NOMO-1 treated with DMSO at 0.1 percent for 48 hours (cell line): ENCODE measurements at regions not wholly inside any gene's neighbourhood (a gene's known extent, or its start where the extent isn't known, plus 50 kb on each side); places are given as distances from the start of the nearest gene placed in this dataset.

Source experiments
- DNase-seq: peaks from one replicate; lab custom pipeline; 2025; ENCODE audit not compliant: unreplicated experiment; lab: John Stamatoyannopoulos, UW

DNA sequence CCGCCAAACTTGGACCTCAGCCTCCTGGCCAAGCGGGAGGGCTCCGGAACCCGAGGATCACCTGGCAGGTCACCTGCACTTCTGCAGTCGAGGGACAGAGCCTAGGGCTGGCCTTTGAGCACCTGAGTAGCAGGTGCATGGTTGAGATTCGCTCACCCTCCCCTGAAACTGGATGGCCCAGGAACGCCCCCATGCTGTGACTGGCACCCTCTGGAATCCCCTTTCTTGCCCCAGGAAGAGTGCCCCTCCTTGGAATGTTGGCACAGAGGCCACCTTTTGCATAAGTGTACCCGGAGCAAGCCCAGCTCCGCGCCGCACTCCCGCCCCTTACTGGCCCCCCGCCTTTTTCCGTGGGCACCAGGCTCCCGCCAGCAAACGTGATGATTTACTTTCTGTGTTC is 112.5 kb upstream of the IER5L start:
- no peak for DNase-seq

- DNase-seq = no peak
These were observed 111.8 kb upstream of the IER5L start for GRCh38 chr9:129289883-129290282.

DNA sequence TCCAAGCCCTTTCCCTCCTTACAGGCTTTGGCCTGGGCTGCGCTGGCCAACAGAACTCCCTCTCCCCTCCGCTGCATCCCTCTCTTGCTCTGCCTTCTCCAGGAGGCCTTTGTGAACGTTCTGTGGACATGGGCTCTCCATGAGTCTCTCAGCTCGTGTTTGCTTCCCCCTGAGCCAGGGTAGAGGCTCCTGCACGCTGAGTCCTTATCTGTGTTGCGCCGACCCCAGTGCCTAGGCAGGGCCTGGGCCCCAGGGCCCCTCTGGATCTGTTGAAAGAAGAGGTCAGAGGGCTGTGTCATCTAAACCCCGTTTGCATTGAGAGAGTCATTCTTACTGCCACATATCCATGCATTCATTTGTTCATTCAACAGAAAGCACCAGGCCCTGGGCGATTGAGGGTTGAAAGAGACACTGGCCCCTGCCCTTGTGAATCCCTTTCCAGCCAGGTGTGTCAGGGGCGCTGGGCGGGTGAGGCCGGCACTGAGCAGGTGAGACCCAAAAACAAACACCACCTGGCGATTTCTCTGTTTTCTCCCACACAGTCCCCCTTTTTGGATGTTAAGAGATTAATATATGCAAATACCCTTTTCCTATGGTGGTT is 111.2 kb upstream of the IER5L start:
- no peak for DNase-seq

DNA sequence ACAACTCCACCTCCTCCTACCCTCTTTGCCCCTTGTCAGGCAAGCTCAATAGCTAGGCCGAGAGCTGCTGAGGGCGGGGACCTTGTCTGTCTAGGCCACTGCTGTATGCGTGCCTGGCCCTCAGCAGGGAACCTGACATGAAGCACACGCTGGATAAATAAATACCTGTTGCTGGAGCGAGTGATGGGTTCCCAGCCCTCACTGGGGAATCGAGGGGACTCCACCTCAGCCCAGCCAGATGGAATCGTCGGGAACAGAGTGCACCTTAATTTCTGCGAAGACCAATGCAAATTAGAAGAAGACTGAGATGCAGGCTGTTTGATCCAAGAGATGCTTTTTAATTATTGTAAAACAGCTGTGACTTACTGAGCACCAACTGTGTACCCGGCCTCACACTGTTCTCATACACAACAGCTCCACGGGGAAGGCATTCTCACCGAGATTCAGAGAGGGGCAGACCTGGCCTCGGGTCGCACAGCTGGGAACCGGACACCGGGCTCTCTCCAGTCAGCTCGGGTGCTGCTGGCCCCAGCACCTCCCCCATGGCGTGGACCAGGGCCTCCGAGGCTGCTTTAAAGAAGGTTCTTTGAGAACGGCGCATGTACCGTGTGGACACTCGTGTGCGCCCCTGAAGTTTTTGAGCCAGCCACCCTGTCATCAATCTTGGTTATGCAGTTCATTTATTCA is 109.7 kb upstream of the IER5L start:
- DNase-seq = no peak

GRCh38 chr9:129285979-129286772 is 108.1 kb upstream of the IER5L start:
- no peak for DNase-seq

DNA sequence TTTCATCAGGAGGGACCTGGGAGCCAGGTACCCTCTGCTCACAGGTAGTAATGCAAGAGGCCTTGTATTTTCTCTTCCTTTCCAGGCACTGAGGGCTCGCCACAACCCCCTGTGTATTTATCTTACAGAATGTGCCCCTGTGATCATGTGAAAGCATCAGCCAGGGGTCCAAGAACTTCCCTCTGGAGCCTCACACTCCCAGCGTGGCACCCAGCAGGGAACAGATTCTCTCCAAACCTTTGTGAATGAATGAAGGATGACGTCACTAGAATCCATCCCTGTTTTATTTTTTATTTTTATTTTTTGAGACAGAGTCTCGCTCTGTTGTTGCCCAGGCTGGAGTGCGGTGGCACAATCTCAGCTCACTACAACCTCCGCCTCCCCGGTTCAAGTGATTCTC is 107.3 kb upstream of the IER5L start:
- no peak for DNase-seq

DNA sequence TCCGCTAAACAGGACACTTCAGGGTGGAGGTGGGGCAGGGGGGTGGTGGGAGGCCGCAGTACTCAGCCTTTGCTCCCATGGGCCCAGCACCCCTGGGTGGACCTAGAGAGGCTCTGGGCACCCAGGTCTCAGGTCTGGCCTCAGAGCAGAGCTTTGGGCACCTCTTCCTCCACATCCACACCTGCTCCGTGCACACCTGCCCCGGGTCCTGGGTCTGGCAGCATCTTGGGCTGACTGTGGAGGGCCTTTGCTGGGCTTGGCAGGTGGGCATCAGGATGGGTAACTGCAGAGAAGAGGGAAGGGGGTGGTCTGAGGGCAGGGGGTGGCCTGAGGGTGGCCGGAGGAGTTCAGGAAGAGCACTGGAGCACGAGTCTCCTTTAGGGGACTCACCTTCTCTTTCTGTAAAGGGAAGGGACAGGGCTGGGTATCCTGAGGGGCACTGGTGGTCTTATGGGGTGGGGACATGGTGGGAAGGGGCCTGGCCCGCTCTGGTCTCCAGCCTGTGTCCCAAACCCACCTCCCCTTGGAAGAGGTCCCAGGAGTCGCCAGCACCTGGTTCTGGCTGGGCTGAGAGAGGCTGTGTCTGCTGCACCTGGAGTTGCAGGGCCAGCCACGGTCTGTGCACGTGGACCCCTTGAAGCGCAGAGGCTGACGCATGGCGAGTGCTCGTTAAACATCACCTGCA is 106.7 kb upstream of the IER5L start:
- no peak for DNase-seq

- no peak for DNase-seq
These were observed 105.9 kb upstream of the IER5L start for GRCh38 chr9:129283705-129284606.

- DNase-seq = no peak
These were observed 105.2 kb upstream of the IER5L start for GRCh38 chr9:129283291-129283691.

GRCh38 chr9:129282731-129283211 is 104.7 kb upstream of the IER5L start:
- peak; percentile 7 for DNase-seq

GRCh38 chr9:129282272-129282671 is 104.2 kb upstream of the IER5L start:
- peak; percentile 45 for DNase-seq

GRCh38 chr9:129281506-129282145 is 103.6 kb upstream of the IER5L start:
- DNase-seq = no peak

DNA sequence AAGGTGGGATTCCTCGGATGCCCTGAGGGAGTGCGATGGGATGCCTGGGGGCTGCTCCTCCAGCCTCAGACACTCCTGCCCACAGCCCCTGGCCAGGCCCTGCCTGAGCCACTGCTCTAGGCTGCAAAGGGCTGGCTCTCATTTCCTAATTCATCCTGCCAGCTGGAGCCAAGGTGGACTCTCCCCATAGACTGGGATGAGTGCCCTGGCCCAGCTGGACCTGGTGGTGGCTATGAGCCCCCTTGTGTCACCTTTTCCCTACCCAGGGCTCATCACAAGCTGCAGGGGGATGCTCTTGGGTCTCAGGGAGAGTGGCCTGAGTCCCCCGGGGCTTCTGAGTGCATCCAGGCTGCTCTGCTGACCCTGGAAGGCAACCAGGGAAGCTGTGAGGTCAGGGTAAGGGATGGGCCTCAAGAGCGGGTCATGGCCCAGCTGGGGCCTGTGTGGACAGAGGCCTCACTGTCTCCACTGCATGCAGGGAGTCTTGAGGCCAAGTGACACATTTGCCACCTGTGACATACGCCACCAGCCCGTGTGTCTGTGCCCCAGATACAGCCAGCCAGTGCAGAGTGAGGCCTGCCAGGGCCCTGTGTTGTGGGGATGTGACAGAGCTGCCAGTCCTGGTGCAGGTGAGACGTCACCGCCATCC is 102.7 kb upstream of the IER5L start:
- DNase-seq = no peak

GRCh38 chr9:129280236-129280622 is 102.2 kb upstream of the IER5L start:
- DNase-seq = no peak

DNA sequence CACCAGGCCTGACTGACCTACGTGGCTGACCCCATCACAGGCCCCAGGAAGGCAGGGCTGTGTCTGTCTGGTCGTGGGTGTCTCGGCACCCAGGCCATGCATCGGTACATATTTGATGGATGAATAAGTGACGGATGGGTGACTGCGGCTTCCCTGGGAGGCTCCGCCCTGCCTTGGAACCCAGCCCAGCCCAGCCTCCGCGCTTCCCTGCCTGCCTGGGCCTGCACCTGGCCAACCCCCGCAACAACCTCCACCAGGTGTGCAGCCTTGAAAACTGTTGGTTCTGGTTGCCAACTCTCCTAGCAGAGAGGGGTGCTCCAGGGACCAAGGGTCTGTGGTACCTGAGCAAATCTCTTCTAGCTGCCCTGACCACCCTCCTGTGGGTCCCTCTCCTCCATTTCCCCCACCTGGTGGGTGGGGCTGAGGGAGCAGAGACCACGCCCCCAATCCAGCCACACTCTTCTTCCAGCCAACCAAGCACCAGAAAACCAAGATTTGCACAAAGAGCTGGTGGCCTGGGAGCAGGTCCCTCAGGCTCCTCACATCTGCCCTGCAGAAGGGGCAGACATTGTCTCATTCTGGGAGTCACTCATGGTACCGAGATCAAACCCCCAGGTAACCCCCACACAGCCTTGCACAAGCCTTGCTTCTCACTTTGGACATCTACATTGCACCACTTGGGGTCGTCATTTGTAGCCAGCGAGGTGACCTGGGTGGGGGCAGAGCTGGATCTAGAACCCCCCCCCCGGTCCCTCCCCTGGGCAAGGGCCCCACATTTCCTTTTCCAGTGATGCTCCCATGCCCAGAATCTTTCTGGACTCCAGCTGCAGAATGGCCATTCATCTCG is 100.6 kb upstream of the IER5L start:
- no peak for DNase-seq

GRCh38 chr9:129276486-129277230 is 98.6 kb upstream of the IER5L start:
- no peak for DNase-seq

- DNase-seq = no peak
These were observed 97.7 kb upstream of the IER5L start for GRCh38 chr9:129275626-129276247.
